ENCODE measurements at regions not wholly inside any gene's neighbourhood (a gene's known extent, or its start where the extent isn't known, plus 50 kb on each side); places are given as distances from the start of the nearest gene placed in this dataset.
"Not testable (repeated sequence)": the region's sequence is repeated elsewhere in the genome, so short reads cannot be mapped to it uniquely, and the experiment has no call there.

DNA sequence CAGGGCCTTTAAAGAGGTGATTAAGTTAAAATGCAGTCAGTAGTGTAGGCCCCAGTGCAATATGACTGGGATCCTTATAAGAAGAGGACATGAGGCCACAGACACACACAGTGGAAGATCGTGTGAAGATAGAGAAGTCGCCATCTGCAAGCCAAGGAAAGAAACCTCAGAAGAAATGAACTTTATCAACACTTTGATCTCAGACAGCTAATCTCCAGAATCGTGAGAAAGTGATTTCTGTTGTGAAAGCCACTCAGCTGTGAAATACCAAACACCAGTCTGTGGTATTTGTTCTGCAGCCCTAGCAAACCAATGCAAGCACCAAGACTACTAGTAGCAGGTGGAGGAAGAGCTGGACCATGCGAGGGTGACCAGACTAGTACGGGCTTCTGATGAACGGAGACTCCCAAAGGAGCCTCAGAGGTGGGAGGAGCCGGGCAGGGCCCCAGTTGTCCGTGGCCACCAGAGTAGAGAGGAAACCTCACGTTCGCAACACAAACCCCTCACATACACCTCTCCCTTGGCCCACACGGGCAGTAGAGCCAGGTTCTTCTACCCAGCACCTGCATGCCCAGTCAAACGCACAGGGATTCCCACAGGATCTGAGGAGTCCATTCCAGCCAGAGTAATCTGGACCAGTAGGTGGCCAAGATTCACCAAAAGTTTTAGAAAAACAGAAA is 243.0 kb downstream of the TTC8 start:
- DNase-seq (ENCODE audit: low read depth): no peak

DNA sequence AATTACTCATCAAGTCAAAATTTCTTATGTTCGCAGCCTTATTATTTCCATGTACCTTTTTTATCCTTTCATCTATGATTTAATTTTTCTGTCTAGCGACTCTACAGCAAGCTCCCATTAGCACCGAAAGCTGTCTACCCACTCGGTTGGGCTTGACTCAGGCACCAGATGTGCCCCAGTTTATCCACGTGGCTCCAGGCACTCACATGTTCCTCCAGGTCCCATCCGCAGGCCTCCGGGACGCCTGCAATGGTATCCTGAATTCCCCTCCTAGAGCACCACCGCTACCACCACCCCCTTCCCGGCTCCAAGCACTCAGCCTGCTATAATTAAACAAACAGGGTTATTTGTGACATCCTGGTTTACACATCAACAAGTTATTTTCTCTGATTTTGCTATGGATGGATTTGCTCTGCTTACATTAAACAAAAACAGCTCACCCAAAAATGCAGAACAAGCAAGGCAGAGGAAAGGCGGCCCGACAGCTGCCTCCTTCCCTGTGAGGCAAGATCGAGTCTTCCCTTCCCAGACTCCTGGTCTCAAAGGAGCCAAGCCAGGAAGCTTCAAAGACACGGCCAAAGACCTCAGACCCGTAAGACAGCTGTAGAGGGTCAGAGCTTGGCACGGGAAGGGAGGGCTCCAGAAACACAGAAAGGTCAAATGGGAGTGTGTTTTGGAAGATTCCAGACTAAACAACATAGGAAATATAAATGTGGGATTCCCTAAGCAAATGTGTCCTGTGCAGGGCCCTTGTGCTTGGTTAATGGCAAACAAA is 253.8 kb downstream of the TTC8 start:
- no peak for DNase-seq (ENCODE audit: low read depth)

DNA sequence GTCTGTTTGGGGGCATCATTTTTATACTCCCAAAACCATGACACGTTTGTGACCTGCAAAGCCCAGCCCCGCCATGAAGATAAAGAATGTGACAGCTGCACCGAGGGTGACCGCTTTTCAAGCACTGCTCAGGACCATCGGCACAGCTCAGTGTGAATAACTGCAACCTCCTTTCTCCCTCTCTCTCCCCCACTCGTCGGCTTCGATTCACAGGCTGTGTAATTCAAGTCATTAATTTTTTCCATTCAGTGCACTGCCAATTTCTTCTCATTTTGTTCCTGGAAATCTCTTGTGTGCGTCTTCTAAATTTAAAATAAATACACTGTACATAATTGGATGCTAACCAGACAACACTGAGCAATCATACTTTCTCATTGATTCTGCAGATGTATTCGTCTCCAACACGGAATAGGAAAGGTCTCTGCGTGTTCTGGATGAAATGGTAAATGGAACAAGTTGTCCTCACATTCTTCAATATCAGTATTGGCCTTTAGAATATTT is 260.8 kb downstream of the TTC8 start:
- no peak for DNase-seq (ENCODE audit: low read depth)

DNA sequence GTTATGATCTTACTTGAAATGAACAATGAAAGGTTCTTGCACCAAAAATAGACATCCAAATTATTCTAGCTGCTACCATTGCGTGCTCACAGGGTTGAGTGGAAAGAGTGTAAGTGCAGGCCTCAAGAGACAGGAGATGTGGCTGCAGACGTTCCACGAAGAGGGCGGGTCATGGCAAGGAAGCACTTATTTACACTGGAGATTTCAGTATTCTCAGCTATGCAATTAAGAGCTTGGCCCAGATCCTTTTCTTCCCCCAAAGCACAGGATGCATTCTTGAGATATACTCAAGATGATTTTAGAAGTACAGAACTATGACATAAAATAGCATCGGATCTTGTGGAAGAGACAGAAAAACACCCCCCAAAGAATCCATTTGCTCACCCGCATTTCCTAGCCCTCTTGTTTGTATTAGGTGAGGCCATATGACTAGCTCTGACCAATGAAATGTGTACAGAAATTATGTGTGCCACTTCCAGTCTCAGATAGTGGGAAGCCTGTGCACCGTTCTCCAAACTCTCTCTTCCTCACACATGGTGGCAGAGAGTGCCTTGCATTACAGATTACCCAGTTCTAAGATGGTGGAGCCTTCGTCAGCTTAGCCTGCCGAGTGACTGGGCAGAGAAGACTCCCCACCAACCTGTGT is 261.4 kb downstream of the TTC8 start:
- no peak for DNase-seq (ENCODE audit: low read depth)

DNA sequence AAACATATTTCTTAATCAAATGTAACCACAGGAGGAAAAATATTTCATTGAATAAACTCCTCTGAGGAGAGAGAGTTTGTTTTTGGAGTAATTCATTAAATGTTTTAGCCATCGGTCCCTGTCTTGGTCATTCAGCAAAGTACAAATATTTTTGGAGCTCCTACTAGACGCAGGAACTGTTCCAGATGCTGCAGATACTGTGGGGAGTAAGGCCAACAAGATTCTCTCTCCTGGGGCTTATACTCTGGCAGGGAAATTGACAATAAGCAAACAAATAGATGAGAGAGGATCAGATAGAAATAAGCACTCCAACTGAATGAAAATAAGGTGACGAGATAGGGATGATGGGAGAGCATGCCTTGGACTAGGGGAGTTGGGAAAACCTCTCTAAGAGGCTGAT is 264.1 kb downstream of the TTC8 start:
- DNase-seq (ENCODE audit: low read depth): no peak

DNA sequence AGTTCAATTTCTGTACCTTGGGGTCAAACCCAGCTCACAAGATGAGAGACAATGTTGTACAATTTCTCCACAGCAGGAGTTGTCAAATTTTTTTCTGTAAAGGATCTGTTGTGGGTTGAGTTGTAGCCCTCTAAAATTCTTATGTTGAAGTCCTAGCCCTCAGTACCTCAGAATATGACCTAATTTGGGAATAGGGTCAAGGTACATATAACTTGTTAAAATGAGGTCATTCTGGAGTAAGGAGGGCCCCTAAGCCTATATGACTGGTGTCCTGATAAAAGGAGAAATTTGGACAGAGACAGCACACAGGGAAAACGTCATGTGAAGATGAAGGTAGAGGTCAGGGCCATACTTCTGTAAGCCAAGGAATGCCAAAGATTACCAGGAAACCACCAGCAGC is 264.9 kb downstream of the TTC8 start:
- no peak for DNase-seq (ENCODE audit: low read depth)

DNA sequence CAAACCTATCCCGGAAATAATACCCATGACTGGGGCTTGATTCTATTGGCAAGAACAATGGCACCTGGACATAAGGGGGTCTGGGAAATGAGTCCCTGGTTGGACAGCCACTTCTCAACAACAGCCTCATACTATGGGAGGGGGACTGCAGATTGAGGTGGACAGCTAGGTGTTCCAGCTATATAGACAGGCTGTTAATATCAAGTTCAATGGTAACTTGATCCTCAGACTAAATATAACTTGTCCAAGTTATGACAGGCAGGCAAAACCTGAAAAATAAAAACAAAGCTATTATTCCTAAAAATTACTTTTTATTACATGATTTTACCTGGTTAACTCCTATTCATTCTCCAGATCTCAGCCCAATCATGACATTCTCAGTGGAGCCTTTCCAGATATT is 267.3 kb downstream of the TTC8 start:
- no peak for DNase-seq (ENCODE audit: low read depth)

DNA sequence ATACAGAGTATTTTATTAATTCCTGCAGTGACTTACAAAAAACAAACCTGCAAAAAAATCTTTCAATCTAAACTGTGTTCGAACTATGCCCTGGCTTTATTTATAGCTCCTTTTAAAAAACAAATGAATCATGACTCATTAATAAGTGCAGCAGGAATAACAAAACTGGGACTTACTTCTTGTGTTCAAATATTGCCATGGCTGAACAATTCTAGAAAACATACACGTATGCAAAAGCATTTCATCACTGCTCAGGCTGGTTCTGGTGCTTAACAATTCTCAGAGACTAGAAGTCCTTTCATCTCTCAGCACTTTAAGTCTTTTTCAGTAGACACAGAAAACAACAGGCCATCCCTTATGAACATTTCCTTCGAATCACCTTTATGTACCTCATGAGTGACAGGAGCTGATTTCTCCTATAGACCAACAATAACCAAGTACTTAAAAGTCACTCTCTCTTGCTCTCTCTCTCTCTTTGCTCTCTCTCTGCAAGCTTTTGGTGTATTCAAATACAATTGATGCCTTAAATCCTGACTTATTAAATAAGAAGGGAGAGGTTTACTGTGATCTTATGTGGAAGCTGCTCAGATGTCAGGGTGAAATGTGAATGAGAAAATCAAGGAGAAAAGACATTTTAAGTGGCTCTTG is 268.8 kb downstream of the TTC8 start:
- no peak for DNase-seq (ENCODE audit: low read depth)

DNA sequence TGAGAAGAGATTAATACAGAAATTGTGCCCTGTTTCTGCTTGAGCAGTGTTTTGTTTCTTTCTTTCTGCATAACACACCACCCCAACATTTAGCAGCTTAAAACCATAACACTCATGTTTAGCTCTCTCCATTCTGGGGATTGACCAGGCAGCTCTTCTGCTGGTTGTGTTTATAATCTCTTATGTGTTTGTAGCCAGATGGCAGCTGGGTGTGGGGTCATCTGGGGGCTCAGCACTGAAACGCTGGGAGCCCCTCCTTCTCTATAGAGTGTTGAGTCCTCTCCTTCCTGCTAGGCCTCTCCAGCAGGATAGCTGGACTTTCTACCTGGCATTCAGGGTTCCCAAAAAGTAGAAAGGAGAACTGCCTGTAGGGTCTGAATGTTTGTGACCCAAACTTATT is 270.6 kb downstream of the TTC8 start:
- no peak for DNase-seq (ENCODE audit: low read depth)

DNA sequence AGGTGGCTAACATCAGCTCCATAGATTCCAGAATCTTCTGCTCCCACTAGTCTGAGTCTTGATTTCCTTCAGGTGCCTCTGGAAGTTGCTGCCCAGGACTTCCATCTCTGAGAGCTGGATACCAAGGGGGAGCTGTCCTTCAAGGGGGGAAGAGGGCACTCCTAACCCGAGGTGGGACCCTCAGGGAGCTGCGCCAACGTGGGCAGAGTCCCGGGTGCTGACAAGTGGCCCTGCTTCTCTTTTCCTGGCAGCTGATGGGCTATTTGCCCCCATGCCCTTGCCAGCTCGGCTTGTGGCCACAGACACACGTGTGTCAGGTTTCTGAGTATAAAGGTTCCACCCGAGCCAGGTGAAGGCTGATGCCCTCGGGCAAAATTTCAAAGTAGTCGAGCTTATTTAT is 272.5 kb downstream of the TTC8 start:
- no peak for DNase-seq (ENCODE audit: low read depth)

DNA sequence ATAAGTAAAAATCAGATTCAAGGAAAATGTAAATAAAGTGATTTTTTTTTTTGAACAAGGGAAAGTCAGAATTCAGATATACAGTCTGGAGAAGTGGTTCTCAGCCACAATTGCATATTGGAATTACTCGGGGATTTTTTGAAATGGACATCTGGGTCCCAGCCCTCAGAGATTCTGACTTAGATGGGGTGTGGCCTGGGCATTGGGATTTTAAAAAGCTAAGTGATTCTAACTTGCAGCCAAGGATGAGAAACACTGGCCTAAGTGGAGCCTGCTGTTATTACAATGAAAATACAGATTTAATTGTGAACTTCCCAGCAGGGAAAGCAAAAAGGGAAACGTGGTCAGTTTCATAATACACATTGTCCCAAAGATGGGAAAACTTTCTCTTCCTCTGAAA is 273.8 kb downstream of the TTC8 start:
- DNase-seq (ENCODE audit: low read depth): no peak

DNA sequence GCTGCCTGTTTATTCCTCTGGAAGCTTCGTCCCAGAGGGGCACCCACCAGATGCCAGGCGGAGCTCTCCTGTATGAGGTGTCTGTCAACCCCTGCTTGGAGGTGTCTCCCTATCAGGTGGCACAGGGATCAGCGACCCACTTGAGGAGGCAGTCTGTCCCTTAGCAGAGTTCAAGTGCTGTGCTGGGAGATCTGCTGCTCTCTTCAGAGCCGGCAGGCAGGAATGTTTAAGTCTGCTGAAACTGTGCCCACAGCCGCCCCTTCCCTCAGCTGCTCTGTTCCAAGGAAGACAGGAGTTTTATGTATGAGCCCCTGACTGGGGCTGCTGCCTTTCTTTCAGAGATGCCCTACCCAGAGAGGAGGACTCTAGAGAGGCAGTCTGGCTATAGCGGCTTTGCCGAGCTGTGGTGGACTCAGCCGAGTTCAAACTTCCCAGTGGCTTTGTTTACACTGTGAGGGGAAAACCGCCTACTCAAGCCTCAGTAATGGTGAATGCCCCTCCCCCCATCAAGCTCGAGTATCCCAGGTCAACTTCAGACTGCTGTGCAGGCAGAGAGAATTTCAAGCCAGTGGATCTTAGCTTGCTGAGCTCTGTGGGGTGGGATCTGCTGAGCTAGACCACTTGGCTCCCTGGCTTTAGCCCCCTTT is 279.8 kb downstream of the TTC8 start:
- DNase-seq (ENCODE audit: low read depth): not testable (repeated sequence)

DNA sequence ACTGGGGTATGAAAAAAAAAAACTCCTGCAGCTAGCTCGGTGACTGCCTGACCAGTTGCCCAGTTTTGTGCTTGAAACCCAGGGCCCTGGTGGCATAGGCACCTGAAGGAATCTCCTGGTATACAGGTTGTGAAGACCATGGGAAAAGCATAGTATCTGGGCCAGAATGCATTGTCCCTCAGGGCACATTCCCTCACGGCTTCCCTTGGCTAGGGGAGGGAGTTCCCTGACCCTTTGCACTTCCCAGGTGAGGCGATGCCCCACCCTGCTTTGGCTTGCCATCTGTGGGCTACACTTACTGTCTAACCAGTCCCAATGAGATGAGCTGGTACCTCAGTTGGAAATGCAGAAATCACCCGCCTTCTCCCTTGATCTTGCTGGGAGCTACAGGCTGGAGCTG is 280.4 kb downstream of the TTC8 start:
- DNase-seq (ENCODE audit: low read depth): not testable (repeated sequence)

Data from activated T-helper 9 cell treated with anti-CD3 and anti-CD28 coated beads, Interleukin-2, amount 50 U/mL, for 16 hours (primary cell).